Hematopoietic multipotent progenitor cell treated with erythropoietin and hydrocortisone succinate and interleukin-3 and kit ligand, for 17 days (in vitro differentiated cells): ENCODE measurements at regions not wholly inside any gene's neighbourhood (a gene's known extent, or its start where the extent isn't known, plus 50 kb on each side); places are given as distances from the start of the nearest gene placed in this dataset.
"Not testable (repeated sequence)": the region's sequence is repeated elsewhere in the genome, so short reads cannot be mapped to it uniquely, and the experiment has no call there.

Source experiments
- DNase-seq: peaks from one replicate; pipeline ENCODE4 v3.0.0-alpha.2; 2015; ENCODE audit warnings: low spot score

DNA sequence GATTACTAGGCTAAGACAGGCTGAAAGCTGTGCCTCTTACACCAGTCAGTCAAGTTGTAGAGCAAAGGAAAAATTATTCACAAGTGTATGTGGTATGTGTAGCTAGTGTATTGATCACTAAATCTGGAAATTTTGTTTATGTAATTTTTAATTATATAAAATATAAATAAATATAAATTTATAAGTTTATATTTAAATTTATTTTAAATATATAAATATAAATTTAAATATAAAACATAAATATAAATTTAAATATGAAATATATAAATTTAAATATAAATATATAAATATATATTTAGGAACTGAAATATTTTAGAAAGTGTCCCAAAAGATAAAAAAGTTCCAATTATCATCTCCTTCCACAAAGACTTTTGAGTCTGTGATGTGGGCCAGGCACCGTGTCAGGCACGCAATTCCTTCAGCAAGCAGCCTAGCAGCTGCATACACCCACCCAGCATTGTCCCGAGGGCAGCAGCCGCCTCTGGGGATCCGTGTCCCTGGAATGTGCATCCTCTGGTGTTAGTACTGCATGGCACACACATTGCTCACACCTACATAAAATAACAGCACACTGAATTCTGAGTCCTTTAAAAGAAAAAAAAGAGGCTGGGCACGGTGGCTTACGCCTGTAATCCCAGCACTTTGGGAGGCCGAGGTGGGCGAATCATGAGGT, 1098.0 kb downstream of the BRD1 start:
- no peak for DNase-seq

DNA sequence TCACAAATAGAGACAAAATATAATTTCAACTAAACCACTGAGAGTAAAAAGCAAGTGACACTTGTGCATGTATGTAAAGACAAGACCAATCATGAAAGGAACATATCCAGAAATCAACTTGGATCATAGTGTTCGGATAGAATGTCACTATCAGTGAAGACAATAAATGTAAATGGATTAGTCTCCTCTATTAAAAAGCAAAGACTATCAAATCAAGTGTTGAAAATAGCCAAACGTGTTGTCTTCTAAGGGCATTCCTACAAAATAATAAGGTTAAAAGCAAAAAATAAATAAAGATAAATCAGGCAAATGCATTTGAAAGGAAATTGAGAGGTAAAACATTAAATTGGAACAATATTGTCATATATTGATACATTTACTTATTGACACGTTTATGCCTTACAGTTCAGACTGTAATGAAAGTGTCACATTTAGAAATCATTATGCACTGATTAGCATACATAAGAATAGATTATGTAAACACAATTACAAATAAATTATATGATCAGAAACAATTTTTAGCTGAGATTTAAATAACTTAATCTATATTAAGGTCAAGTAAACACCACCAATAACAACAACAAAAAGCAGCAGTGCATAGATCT, 1100.1 kb downstream of the BRD1 start:
- DNase-seq, result no peak

DNA sequence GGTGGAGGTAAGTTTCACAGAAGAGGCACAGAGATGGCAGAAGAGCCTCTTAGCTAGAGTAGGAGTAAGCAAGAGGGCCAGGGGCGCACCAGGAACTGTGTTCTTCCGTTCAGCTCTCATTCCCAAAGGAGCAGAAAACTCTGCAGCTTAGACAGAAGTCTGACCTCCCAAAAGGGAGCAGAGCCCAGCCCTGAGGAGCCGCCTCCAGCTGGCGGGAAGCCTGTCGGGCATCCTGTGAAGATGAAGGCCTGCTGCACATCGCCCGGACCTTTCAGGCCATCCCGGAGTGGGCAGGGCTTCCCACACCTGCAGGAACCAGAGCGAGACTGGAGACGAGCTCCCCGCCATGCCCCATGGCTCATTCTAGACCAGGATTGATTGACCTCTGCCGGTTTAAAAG, 1102.8 kb downstream of the BRD1 start:
- DNase-seq, result no peak

DNA sequence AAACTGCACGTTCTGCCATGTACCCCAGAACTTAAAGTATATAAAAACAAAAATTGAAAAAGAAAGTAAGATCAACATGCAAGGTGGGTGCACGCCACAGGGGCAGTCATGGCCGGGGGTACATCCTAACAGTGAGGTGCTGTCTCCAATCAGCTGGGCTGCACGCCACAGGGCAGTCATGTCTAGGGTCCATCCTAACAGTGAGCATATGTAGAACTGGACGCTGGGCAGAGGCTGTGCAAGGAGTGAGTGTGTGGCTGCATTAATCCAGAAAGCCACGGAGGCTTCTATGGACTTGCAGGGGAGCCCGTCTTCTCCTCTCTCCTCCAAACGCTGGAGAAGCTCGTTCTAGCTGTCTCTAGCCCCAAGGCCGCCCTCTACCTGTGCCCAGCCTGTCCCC, 1105.0 kb downstream of the BRD1 start:
- no peak for DNase-seq

DNA sequence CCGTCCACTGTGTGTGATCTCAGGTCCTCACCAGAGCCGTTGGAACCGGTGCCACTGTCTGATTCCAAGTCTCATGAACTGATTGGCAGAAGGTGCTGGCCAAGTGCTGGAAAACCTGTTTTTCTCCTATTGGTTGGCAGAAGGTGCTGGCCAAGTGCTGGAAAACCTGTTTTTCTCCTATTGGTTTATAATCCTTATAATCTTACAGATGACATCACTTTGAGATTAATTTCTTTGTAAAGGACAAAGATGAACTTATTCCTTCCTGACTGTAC, 1106.3 kb downstream of the BRD1 start:
- DNase-seq, result no peak

DNA sequence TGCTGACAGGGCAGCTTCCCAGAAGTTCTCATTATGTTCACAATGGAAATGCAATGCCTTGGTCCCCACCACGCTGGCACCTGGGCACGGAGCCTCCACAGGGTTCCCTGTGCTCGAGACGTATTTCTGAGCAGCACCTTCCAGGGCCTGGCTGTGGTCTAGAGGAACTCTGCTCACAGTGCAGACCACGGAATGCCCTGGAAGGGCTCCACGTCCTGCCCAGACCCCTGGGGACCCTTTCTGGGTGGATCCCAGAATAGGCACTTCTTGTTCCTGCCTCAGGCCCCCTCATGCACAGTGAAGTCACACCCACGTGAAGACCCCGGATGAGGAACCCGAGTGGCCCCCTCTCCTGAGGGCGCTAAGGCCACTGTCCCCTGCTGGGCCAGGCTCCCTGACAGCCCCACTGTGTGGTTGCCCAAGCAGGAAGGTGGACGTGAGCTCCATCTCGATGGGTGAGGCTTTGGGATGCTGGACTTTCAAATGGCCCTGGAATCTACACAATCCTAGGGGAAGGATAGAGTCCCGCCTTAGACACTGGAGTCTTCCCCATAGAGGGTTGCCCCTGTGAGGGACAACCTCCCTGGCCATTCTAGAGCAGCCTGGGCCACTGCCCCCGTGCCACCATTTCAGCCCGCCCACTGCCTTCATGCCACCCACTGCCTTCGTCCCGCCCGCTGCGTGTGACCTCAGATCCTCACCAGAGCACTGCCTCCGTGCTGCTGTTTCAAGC, 1106.8 kb downstream of the BRD1 start:
- DNase-seq, result no peak

DNA sequence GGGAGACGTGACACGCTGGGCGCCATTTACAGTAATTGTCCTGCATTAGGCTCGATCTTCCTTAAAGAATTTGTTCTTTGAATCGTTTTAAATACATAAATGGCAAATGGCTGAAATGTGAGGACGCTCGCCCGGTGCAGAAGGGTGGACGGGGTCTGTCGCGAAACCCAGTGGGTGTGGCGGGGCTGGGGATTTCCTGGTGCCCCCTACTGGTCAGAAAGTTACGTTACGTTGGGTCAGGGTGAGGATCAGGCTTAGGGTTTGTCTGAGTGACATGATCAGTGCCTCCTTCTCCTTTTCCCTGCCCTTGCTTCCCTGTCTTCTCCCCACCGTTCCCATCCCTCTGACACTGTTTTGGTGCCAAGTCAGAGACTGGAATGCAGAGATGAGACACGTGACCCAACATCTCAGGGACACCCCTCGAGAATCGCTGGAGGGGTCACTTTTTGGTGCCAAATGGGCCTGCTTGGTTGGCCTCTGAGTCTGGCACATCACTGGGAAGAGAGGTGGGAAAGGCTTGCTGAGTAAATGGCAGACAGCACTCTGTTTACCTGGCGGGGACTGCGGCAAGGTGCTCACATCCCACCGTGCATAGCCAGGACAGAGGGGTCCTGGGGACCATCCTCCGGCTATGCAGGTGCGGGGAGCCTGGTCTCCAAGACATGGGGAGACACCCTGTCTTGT, 1107.6 kb downstream of the BRD1 start:
- no peak for DNase-seq

DNA sequence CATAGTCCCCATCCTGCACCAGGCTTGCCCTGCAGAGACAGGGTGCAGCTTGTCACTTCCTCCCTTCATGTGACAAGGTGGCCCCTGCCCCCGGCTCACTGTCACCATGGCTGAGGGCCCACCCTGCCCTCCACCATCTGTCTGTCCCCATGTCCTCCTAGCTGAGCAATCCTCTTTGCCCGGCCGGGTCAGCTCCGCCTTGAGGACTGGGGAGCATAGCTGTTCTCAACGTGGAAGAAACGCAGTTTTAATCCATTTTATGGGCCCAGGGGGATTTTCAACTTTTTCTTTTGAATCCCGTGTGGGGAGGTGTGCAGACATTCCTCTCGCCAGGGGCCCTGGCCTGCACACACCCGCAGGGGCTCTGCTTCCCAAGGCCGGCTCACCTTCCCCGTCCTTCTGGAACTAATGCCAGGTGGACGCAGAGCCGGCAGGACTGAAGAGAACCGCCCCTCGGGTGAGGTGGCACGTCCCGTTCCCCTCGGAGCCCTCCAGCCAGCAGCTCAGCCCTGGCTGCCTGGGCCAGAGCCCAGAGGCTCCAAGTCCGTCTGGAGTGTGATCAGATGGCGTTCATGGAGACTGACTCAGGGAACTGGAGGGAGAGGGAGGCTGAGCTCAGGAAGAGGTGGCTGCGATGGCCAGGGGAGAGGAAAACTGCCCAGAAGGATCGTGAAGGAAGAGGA, 1108.7 kb downstream of the BRD1 start:
- no peak for DNase-seq

DNA sequence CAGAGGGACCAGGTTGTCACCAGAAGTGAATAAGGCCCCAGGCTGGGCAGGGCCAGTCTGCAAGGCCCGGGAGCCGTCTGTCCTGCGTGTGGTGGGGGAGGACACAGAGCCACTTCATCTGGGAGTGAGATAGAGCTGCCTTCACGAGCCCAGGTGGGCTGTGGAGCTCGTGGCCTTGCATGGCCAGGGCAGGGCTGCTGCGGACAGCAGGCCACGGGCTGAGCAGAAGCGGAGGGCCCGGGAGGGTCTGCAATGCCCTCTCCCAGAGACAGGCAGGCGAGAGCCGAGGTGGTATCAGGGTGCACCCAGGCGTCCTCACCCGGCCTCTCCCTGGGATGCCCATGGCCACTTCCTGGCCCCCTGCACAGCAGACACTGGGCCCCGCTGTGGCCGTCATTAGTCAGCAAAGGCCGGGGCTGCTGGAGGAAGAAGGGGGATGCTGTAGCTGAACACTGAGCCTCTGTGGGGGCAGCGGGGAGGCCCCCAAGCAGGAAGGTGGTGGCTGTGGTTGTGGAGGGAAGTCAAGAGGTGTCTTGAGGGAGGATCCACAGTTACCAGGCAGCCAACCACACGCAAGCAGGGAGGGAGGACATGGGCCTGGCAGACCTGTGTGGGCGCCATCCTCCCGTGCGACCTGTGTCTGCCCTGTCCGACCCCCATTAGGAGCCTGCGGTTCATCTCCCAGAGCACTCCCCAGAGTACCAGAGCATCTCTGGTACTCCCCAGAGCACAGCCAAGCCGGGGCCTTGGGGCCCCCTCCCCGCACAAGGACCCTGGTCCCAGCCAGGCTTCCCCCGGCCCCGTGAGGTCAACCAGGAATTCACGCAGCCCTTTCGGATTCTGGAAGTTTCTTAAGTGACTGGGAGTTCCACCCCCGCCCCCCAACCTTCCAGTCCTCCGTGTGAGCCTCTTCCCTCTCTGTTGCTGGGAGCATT, 1109.5 kb downstream of the BRD1 start:
- no peak for DNase-seq

DNA sequence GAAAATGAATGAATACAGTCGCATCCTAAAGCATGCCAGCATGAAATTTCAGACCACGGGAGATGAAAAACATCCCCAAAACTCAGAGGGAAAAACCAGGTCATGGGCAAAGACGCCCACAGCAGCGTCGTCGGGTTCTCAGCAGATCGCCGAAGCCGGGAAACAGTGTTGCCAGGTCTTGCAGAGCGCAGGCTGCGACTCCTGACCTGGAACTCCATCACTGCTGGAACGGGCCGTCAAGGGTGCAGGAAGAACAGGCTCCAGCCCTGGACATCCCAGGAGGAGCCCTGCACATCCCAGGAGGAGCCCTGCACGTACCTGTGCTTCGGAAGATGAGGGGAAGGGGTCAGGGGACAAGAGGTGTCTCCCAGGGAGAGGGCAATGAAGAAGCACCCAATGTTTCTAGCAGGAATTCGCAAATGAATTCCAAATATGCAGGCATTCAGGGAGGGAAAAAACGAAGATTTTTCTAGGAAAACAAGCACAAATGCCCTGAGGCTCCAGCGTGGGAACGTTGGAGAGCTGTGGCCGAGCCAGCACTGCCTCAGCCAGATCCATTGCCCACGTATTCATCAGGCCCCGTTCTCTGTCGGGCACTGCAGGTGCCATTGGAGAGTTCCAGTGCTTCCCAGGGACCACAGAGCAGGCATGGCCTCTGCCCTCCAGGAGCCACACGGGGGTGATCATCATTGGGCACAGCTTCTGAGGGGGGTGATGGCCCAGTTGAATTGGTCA, 1110.4 kb downstream of the BRD1 start:
- no peak for DNase-seq

DNA sequence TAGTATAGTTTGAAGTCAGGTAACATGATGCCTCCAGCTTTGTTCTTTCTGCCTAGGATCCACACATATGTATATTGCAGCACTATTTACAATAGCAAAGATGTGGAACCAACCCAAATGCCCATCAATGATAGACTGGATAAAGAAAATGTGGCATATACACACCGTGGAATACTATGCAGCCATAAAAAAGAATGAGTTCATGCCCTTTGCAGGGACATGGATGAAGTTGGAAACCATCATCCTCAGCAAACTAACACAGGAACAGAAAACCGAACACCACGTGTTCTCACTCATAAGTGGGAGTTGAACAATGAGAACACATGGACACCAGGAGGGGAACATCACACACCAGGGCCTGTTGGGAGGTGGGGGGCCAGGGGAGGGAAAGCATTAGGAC, 1111.5 kb downstream of the BRD1 start:
- not testable (repeated sequence) for DNase-seq

DNA sequence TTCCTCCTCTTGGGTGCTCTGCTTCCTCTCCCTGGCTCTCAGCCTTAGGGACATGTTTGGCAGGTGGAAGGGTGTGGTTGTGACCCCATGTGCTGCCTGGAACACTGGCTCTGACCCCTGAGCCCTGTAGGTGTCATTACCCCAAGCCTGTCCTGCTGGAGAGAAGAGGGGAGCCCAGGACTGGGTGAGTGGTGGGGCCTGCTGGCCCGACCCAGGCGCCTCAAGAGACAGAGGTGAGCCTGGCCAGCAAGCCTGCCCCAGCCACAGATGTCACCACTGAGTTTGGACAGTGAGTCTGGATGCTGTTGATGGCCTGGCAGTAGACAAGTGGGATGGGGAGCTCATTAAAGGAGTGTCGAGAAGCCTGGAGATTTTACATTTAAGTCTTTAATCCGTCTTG, 1112.2 kb downstream of the BRD1 start:
- DNase-seq, result no peak

DNA sequence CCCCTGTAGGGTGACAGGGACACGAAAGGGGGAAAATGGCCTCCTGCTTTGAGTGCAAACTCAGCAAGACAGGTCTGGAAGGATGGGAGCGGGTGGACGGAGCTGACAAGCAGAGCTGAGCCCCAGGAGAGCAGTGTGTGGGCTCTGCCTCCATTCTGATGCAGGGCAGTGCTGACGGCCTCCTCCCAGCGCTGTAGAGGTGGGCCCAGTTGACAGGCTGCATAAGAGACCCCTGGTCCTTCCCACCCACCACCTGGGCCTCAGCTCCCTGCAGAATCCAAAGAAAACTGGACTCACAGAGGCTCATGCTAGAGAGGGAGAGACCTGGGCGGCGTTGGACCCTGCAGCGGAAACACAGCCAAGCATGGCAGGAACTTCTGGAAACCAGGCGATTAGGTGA, 1113.4 kb downstream of the BRD1 start:
- DNase-seq, result no peak

DNA sequence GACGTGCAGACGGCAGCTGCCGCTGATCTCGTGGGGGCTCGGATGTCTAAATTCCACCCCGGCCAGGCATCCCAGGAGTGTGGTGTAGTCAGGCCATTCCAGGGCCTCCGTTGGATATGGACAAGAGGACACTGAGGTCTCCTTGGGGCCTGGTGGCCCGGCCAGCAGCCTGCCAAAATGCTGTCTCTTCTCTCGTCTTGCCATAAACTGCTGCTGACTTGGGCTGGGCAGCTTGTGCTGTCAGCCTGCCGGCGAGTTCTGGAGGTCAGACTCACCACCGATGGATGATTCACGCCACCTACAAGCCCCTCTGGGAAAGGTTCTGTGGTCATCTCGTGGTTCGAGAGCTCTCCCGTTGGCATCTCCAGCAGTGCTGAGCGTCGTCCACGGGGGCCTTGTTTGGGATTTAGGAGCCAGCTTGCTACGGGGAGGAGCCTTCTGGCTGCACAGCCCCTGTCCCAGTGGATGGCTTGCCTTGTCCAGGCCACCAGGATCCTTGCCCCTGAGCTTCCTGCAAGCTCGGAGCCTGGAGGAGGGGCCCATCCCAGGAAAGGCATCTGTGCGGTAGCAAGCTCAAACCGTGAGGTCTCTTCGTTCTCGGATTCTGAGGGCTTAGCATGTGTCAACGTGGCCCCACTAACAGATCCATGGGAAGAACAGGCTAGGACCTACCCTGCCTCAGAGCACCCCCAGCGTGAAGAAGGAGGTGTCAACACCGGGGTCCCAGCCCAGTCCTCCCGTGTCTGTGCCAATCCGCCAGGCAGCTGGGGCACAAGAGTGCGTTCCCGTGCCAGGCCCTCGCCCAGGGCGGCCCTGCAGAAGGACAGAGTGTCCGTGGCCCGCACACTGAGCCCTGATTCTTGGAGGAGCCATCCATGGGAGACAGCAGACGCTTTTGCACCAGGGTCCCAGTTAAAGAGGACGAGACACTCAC, 1114.1 kb downstream of the BRD1 start:
- DNase-seq, result no peak

DNA sequence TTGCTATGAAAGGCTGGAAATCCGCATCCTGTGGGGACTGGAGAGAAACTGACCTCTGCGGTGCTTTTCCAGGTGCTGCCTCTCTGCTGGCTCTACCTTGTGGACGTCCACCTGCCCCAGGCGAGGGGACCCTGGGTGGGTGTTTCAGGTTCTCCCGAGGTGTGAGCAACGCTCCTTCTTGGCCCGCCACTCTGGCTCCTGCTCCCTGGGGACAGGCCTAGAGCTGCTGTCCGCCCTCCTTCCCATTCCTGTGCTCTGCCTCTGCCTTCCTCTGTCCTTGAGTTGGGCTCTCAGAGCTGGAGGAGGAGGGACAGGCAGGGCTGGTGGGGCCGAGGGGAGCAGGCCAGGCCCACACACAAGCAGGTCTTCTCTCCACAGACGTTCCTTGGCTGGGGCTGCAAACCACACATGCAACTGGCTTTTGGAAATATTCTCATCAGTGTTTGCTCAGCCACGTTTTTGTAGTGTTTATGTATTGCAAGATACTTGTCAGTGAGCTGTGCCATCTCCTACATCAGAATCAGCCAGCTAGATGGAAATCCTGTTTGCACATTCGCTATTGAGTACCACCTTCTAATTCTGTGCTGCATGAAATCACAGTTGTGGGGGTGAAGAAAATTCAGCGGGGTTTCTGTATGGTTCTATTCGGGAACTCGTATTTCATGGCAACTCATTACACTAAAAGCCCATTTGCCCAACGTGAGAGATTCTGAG, 1115.0 kb downstream of the BRD1 start:
- no peak for DNase-seq

DNA sequence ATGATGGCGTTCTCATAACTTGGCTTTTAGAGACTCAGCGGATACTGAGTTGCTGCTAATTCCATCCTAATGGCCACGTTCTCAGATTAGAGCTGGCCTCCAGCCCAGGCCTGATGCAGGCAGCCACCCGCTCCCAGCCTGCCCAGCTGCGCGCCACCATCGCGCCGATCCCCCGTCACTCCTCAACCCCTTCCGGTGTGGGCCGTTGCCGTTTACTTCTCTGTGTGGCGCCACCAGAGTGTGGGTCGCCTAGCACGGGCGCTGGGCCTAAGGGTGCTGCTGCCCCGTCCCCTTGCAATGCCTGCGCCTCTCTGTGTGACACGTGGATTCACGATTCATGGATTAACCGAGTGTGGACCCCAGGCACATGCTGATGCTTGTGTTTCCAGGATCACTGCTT, 1116.0 kb downstream of the BRD1 start:
- no peak for DNase-seq

DNA sequence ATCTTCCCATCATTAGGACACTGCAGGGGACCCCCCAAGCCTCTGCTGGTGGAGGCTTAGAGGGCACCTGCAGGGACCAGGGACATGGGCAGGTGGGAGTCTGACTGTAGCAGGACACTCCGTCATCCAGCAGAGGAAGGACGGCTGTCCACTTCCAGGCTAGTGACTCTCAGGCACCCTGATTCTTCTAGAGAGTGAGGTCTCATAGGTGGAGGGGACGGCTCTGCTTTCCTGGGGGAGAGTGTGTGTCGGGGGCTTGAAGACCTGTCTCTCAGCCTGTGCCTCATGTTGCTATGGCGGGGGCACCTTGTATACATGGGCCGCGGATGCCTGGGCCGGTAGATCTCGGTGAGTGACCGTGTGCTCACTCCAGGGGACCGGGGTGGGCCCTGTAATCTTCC, 1116.6 kb downstream of the BRD1 start:
- no peak for DNase-seq

DNA sequence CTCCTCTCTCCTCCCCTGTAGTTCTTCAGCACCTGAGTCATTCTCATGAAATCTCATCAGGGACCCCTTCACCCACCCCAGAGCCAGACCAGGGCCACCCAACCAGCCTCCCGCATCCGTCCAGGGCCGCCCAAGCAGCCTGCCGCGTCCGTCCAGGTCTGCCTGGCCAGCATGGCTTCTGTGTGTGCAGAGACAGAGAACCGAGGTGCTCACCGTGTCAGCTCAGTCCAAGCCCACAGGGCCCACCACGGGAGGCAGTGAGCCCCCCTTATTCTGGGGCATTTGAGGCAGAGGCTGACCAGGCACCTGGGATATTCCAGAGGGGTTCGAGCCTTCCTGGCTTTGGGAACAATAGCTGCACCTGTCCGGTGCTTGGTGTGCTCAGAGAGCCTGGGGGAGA, 1117.3 kb downstream of the BRD1 start:
- DNase-seq, result no peak

DNA sequence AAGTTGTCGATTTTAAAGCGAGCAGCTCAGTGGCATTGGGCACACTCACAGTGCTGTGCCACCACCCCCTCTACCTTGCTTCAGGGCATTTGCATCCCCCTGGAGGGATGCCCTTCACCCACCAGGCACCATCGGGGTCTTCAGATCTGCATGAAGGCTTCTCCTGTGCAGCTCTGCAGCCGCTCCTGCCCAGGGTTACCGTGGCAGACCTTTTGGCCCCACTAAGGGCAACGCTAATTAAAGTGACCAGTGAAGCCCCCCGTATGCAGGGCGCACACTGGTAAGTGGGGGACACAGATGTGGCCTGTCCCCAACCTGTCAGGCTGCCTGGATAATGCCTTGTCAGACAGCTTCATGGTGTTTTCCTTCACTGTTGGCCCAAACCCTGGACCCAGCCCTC, 1117.7 kb downstream of the BRD1 start:
- no peak for DNase-seq
